ENCODE measurements at regions not wholly inside any gene's neighbourhood (a gene's known extent, or its start where the extent isn't known, plus 50 kb on each side); places are given as distances from the start of the nearest gene placed in this dataset.

- no peak for TF ChIP-seq CTCF (IDR thresholded peaks at IDR 0.05; ENCODE audit: insufficient read depth, low read length)
- TF ChIP-seq REST (IDR thresholded peaks at IDR 0.05; ENCODE audit: insufficient replicate concordance, low read depth): no peak
Measured at GRCh38 chr2:160884056-160884455, 276.2 kb upstream of the TANK start.
